LNCAP (cell line): ENCODE measurements at regions not wholly inside any gene's neighbourhood (a gene's known extent, or its start where the extent isn't known, plus 50 kb on each side); places are given as distances from the start of the nearest gene placed in this dataset.

ENCODE experiments used
- CTCF ChIP-seq: fragments of 450-650 bp; IDR thresholded peaks from 2 replicates; pipeline ENCODE4 v1.5.1; 2017; ENCODE audit warnings: mild to moderate bottlenecking

GRCh38 chr1:118437664-118438063 is 252.6 kb upstream of the SPAG17 start:
- no peak for TF ChIP-seq CTCF

- TF ChIP-seq CTCF: no peak
Observed at GRCh38 chr1:118429856-118430255, 244.8 kb upstream of the SPAG17 start.

- TF ChIP-seq CTCF: no peak
Observed at GRCh38 chr1:118421868-118422350, 236.9 kb upstream of the SPAG17 start.

GRCh38 chr1:118404024-118404423 is 219.0 kb upstream of the SPAG17 start:
- TF ChIP-seq CTCF: no peak

- no peak for TF ChIP-seq CTCF
Observed at GRCh38 chr1:118397496-118397859, 212.4 kb upstream of the SPAG17 start.

GRCh38 chr1:118396829-118397495 is 211.9 kb upstream of the SPAG17 start:
- no peak for TF ChIP-seq CTCF

- no peak for TF ChIP-seq CTCF
Observed at GRCh38 chr1:118396279-118396678, 211.3 kb upstream of the SPAG17 start.

GRCh38 chr1:118395430-118395991 is 210.5 kb upstream of the SPAG17 start:
- TF ChIP-seq CTCF: no peak
